ENCODE measurements at regions not wholly inside any gene's neighbourhood (a gene's known extent, or its start where the extent isn't known, plus 50 kb on each side); places are given as distances from the start of the nearest gene placed in this dataset.
A peak's percentile ranks its signal among the peaks of the same experiment; 100 is the strongest.

DNA sequence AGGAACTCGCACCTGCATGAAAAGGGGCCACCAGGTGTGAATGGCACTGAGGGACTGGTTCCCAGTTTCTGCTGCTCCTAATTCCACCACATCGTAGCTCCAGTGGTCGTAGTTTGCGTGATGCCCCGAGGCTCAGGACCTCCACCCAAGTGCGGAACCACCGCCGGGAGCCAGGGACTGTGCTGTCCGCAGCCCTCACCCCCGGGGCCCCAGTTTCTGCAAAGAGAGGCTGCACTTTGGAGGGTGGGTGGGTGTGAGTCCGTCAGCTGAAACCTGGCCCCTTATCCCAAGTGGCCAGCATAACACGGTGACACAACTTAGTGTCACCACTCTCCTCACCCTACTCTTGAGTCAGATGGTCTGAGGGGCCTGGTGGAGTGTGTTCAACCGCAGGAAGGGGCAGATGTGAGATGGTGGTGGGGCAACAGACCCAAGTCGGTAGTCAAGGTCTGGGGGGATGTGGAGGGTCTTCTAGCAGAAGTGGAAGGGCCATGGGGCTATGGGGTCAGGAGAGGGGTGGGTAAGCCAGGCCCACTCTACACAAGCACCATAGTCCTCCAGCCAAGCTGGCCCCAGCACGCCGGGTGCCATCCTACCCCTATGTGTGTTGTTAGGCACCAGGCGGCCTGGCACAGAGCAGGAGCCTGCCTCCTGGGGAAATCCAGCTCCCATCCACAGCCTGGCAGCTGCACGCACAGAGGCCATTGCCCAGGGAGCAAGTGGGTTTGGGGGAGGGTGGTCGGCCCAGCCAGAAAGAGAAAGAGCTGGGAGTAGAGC lies 1301.6 kb downstream of the UQCRFS1 start:
- DNase-seq = no peak

DNA sequence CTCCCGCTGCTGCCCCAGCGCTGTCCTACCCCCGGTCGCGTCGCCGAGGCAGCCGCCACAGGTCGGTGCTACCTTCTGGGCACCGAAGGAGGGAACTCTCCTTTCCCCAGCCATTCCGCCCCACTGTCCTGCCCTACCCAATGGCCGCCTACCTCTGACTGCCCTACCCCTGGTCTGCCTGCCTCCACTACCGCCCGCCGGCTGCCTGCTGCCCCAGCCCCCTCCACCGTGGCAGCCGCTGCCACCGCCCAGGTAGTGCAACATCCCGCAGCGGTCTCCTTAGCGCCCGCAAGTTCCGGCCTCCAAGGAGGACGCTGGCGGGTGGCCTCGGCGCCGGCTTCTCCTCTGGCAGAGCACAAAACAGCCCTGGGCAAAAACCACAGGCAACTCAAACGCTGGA lies 1303.1 kb downstream of the UQCRFS1 start:
- no peak for DNase-seq

DNA sequence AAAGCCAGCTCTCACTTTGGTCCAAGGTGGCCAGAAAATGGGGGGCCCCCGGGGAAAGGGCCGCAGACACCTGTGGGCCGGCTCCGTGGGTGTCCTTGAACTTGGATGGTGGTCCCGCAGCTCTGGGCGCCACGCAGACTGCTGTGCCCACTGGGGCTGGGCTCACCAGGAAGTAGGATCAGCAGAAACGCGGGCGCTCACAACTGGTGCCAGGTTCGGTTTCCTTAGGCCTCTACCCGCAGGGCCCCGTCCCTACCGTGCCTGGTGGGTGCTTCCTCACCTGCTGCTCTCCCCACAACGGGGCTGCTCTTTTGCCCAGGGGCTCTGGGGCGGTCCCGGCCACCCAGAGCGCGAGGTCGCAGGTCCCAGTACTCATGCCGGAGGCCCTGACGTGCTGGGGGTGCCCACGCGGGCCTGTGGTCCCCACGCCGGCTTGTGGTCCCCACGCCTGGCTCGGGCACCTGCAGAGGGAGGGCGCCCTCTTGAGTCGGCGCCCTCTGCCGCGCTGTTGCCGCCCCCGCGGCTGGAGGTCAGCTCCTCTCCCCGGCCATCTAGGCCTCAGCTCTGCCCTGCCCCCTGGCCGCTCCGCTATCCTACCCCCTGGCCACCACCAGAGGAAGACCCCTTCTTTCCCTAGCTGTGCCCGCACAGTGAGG lies 1303.6 kb downstream of the UQCRFS1 start:
- no peak for DNase-seq

DNA sequence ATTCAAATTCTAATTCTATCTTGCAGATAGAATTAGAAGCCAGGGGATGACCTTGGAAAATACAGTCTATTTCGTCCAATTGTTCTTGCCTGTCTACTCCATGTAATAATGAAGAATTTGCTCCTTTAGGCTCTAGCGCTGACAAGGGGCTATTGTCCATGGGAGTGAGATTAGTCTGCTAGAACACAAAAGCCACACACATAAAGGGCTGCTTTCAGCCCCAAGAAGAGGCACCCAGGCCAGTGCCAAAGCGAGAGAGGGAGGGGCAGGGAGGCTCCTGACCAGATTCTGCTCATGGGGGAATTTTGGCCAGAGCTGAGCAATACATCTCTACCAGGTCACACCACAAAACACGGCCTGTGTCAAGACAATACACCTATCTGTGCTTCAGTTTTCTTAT lies 1306.9 kb downstream of the UQCRFS1 start:
- DNase-seq = peak in 45 of 58 donors; percentile 2 to 88 (median 46)

DNA sequence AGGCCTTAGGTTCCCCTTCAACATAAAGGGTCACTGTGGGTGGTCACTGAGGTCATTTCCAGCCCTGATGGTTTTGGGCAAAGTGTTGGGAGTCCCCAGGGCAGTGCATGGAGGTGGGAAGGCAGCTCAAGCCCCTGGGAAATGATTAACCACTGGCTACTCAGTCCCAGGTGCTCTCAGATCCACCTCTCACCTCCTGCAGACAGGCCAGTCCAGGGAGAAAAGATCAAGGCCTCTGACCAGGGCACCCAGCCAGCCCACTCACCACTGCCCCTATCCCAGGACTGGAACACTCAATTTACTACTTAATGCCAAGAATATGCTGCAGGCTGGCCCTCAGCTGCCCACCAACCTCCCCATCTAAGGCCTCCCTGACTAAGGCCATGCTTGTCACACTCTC lies 1307.9 kb downstream of the UQCRFS1 start:
- no peak for DNase-seq

DNA sequence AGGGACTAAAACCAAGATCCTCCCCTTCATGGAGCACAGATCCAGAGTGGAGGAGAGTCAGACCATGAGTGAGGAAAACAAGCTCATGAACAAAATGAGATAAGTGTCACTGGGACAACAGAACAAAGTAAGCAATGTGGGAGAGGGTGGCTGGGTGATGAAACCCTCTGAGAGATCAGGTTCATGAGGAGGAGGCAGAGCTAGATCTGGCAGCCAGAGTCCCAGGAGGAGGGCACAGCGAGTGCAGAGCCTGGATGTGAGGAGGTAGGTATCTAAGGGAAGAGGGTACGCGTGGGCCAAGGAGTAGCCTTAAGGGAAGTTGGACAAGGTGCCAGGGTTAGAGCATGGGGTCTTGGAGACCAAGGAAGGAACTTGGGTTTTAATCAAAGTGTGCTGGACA lies 1311.9 kb downstream of the UQCRFS1 start:
- DNase-seq = no peak

DNA sequence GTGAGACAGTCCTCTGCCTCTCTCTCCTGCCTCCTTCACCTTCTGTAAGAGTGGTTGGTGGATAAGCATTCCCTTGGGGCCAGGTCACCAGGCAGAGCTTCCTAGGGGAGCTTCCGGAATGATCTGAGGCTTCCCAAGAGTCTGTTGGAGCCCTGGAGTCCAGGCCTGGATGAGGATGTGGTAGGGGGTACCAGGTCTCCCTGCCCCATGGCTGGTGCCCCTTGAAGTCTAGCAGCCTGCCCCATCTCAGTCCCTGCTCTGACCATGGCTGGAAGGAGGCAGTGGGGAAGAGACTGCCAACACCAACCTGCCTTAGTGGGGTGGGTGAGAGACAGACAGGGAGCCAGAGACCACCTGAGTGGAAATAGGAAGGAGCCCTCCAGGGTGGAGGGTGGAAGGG lies 1316.9 kb downstream of the UQCRFS1 start:
- DNase-seq = no peak

DNA sequence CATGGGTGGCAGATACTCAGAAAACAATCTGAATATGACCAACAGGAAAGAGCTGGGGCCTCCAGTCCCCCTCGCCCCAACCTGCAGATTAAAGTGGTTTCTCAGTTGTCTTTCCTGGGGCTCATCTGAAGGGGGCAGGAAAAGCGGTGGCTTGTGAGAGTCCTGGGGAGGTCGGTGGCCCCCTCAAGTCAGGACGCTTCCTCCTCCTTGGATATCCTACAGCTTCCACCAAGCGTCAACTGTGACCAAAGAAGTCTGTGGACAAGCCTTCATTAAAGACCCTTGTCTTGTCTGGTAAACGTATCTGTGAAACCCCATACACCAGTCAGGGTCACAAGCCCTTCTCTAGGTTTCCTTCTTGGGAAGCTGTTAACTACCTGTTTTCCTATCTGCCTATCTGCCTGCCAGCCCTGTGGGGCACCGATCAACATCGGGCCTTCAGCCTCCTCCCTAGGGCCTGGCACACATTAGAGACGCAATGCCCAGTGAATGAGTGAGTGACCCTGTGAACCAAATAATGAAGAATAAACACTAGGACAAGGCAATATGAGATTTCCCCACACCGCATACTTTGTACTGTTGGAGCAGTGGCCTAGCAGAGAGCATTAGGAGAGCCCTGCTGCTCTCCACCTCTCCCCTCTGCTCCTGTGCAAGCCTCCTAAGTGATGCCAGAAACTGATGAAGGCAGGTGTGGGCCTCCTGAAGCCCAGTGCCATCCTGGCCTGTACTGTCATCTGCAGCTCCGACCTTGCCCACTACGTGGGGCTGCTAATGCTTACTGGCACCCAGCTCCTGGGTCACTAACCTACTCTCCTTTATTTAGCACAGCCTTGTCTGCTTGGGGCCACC lies 1317.8 kb downstream of the UQCRFS1 start:
- no peak for DNase-seq

DNA sequence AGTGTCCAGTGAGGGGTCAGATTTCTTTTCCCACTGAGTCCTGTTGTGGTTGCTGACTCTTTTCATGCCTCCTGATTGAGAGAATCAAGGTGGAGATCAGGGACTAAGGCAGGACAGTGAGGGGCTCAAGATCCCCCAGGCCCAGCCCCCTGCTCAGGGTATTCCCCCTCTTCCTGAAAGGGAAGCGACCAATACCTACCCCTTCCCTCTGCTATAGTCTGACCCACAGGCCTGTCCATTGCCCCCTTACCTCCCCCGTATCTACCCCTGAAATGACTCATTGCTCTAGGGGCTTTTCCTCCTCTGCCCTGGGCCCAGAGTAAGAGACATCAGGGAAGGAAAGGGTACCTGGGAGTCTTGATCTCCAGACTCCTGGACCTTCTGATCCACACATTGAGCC lies 1320.5 kb downstream of the UQCRFS1 start:
- no peak for DNase-seq

DNA sequence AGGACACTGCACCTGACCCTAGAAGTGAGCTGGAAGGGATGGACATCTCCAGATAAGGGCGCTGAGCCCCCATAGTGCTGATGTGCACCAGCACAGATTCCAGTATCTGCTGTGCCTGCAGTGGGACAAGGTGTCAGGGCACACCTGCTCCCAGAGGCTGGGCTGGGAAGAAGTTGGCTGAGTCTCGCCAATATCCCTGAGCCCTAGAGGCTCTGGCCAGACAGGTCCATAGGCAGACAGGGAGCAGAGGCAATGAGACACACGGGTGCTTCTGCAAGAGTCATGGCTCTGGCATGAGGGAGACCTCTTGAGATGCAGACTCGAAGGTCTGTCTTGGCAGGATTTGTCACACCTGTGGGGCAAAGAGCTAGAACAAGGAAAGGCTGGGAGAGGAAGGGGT lies 1321.5 kb downstream of the UQCRFS1 start:
- DNase-seq = no peak

DNA sequence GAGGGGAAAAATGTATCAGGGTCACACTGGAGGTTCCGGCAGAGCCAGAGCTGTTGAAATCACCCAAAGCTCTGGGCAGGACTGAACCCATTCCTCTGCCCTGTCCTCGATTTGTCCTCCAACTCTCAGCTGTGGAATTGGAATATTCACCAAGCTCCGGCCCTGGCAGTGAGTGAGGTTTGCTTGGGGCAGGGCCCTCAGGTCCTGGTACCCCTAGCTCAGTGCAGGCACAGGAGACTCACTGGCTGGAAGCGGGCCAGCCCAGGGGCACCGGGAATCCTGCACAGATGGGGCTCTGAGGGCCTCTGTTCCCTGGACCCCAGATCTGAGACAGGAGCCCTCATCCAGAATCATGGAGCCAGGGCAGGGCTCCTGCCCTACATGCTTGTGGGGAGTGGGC lies 1322.3 kb downstream of the UQCRFS1 start:
- no peak for DNase-seq

DNA sequence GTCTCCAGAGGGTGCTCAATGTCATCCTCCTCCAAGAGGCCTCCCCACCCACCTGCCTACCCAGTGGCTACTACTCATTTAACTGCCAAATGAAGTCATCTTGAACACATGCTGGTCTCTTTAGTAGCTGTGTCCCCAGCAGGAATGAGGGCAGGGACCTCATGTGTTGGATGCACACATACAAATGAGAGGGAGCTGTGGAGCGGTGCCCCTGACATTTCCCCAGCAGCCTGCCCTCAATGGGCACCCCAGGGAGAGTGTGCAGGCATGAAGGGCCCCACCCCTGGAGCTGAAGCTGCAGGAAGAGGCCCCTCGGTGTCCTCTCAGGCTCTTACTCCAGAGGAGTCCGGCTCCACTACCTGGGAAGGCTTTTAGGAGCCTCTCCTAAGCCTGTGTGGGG lies 1322.7 kb downstream of the UQCRFS1 start:
- DNase-seq = no peak

DNA sequence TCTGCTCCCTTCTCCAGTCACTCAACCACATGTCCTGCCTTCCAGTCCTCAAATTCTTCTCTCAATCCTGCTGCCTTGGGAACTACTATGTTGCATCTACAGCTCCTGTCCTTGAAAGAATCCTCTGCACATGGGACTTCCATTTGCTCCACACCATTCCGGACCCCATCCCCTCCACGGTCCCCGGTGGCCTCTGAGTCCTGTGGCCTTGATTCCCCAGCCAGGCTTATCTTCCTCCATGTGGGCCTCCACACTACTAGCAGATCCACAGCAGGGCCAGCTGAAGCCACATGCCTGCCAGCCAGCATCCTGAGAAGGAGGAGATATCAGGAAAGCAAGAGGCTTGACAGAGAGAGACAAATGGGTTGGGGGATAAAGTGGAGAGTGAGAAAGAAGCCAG lies 1323.8 kb downstream of the UQCRFS1 start:
- DNase-seq = no peak

DNA sequence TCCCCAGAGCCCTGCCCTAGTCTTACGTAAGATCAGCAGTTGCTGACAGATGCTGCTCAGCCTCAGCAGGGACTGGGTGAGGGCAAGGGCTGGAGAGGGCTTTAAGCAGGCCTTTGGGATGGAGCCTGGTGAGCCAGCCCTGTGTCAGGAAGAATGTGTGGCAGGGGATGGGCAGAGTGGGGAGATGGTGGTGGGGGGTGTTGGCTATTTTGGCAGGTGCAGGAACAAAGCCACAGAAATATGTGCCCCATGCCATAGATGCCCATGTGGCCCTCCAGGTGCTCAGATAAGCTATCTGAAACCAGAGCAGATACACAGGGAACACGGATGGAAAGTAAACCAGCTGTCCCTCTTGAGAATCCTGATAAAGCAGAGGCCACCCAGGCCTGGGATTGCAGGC lies 1325.0 kb downstream of the UQCRFS1 start:
- DNase-seq = no peak

DNA sequence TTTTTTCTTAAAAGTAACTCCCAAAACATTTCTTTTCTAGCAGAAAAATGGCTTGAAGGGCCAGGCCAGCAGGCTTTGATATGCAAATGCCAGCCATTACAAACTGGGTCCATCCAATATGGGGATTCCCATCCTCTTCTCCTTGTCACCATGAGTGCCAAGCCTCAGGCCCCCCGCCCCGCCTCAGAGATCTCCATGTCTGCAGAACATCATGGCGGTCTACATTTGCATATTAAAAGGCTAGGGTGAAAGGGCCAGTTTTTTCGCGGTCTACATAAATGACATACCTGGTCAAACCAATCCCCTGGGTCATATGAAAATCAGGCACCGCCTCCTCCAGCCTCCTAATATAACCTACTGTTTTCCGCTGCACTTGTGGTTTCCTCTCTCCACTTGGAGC lies 1327.6 kb downstream of the UQCRFS1 start:
- DNase-seq = no peak

DNA sequence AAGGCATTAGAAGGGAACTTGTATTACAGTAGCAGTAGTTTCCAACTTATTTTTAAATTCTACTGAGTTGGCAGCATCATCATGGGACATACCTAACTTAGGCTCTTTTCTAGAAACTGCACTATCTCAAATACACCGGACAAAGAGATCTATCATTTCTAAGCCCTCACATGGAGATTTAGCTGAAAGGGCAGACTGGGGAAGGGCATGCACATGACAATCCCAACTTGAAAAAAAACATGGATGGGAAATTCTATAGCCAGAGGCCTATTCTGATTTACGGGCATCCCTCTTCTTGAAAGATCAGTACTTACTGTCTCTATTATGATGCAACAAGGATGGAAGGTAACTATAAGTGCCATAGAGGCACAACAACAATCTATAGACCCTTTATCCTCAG lies 1328.6 kb downstream of the UQCRFS1 start:
- no peak for DNase-seq

DNA sequence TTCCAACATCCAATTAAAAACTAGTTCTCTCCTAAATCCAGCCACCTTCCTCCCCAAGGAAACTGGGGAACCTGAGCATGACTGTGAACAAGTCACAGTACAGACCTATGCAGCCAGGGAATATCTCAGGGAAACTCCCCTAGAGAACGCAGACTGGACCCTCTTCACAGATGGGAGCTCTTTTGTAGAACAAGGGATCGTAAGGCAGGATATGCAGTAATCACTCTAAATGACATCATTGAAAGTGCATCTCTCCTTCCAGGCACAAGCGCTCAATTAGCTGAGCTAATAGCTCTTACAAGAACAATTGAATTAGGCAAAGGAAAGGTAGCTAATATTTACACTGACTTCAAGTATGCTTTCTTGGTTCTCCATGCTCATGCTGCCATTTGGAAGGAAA lies 1331.7 kb downstream of the UQCRFS1 start:
- DNase-seq = no peak

DNA sequence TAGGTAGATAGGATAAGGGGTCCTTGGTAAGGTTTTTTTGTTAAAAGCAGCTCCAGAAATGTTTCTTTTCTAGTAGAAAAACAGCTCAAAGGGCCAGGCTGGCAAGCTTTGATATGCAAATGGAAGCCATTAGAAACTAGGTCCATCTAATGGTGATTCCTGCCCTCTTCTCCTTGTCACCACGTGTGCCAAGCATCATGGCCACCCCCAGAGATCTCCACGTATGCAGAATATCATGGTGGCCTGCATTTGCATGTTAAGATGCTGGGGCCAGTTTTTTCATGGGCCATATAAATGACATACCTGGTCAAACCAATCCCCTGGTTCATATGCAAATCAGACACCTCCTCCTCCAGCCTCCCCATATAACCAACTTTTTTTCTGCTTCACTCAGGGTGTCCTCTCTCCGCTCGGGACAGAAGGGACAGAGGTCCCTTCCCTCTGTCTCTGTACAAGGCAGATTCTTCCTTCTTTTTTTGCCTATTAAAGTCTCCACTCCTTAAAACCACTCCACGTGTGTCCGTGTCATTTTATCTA lies 1335.9 kb downstream of the UQCRFS1 start:
- DNase-seq = no peak

DNA sequence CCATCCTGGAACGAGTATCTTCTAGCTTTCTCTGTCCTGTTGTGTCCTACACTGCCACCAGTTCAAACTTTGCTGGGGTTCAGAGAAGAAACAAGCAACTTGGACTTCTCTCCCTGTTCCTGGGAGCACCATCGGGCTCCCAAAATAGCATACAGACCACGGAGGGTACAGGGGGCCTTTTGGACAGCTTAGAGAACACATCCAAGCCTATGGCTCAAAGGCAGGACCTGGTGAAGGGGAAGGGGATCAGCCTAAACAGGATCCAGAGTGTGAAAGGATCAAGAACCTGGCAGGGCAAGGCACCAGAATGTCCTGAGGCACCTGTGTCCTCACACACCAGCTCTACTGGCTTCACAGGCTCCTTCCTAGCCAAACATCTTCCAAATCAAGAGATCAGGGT lies 1336.5 kb downstream of the UQCRFS1 start:
- no peak for DNase-seq

DNA sequence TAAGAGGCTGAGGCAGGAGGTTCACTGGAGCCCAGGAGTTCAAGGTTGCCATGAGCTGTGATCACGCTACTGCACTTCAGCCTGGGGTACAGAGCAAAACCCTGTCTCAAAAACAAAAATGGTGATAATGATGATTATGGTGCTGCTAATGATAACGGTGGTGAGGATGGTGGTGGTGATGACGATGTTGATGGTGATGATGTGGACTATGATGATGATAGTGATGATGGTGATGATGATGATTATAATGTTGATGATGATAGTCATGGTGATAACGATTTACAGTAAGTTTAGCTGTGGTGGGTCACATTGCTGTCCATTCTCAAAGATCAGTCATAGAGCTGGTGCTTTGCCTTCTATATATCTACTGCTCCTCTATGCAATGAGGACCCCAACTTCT lies 1340.6 kb downstream of the UQCRFS1 start:
- no peak for DNase-seq

DNA sequence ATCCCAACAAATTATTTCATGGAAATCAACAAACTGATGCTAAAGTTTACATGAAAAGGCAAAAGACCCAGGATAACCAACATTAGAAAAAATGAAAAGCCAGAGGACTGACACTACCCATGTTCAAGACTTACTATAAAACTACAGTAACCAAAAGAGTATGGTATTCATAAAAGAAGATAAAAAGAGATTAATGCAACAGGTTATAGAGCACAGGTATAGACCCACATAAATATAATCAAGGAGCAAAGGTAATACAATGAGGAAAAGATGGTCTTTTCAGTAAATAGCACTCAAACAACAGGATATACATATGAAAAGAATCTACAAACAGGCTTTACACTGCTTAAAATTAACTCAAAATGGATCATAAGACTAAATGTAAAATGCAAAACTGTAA lies 1342.7 kb downstream of the UQCRFS1 start:
- DNase-seq = no peak

DNA sequence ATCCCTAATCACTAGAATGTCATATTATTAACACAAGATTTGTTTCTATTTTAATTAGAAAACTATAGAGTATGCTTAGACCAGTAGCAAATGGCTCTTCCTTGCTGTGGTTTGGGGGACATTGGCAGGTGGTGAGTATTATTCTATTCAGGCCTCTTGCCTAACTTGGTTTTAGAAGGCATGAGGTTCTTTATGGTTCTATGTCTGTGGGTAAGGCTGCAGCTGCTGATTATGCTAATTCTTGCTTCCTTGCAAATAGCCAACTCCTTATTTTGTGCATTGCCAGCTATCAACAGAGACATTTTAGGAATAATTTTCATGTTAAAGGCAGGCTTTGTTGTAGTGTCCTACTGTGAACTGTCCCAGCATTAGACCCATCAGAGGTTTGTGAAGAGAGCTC lies 1344.9 kb downstream of the UQCRFS1 start:
- peak in 1 of 58 donors; percentile 1 for DNase-seq

Measured in anterior cingulate cortex (tissue), 58 donors.